Endothelial cell of umbilical vein (primary cell): ENCODE measurements at regions not wholly inside any gene's neighbourhood (a gene's known extent, or its start where the extent isn't known, plus 50 kb on each side); places are given as distances from the start of the nearest gene placed in this dataset.

Source experiments
- BruUV-seq: library from RNA; stranded (reverse); fragments of 400-500 nt; replicated peaks from 2 replicates; lab custom pipeline; 2021; lab: Mats Ljungman, UMichigan
- CTCF ChIA-PET: fragments of 300-600, 350-600 bp; sonication (Branson Sonifier 250); formaldehyde crosslinking; loops from one replicate; lab custom pipeline; 2021; ENCODE audit warnings: antibody characterized with exemption, inconsistent platforms; lab: Charles Lee
- POLR2A ChIA-PET: fragments of 300-600, 350-600 bp; sonication (Branson Sonifier 250); formaldehyde crosslinking; loops from one replicate; lab custom pipeline; 2021; ENCODE audit warnings: antibody characterized with exemption, inconsistent platforms; lab: Charles Lee
- DNase-seq: peaks from one replicate; pipeline ENCODE4 v3.0.0-alpha.2; 2011; ENCODE audit warnings: low read depth, low spot score
- FAIRE-seq: peaks from 2 replicates; lab custom pipeline; 2011; peaks lifted over from hg19 to GRCh38; lab: Jason Lieb, UNC
- H2AFZ ChIP-seq: 2 replicates; pipeline ENCODE4 v1.6.0; 2012; ENCODE audit warnings: low read depth, low read length, control low read depth, inconsistent platforms
- H3K27ac ChIP-seq: 2 replicates; pipeline ENCODE4 v1.5.1; 2011; ENCODE audit warnings: low read depth, mild to moderate bottlenecking, control low read depth, low read length, moderate library complexity; ENCODE audit not compliant: insufficient read depth
- H3K27me3 ChIP-seq, 2 experiments: 2 replicates each; pipeline versions ENCODE4 v1.6.0 to v1.6.1; 2011; ENCODE audit warnings: low read length in 2 of 2, mixed read lengths in 1 of 2; ENCODE audit not compliant: control insufficient read depth in 2 of 2, insufficient read depth in 2 of 2
- H3K36me3 ChIP-seq, 2 experiments: 2 replicates in 1 of 2; 3 replicates in 1 of 2; pipeline ENCODE4 v1.5.1; 2011; ENCODE audit warnings: low read length in 2 of 2, mild to moderate bottlenecking in 1 of 2, moderate library complexity in 1 of 2; ENCODE audit not compliant: control insufficient read depth in 2 of 2, insufficient read depth in 2 of 2; ENCODE audit errors: extremely low read depth in 1 of 2
- H3K4me1 ChIP-seq: 3 replicates; pipeline ENCODE4 v1.5.1; 2011; ENCODE audit warnings: mild to moderate bottlenecking, low read length; ENCODE audit not compliant: control insufficient read depth, insufficient read depth; ENCODE audit errors: extremely low read depth
- H3K4me2 ChIP-seq: 2 replicates; pipeline ENCODE4 v1.6.1; 2011; ENCODE audit warnings: low read length, control low read depth, mixed read lengths; ENCODE audit not compliant: insufficient read depth
- H3K4me3 ChIP-seq, 3 experiments: fragments of 200-600 bp in 1 of 3; sonication (generic), shearing (Covaris generic) in 1 of 3; replicated peaks in 1 of 3; 2 replicates each; pipeline ENCODE4 v1.5.1; 2011 to 2016; ENCODE audit warnings: control low read depth in 3 of 3, low read length in 3 of 3, mild to moderate bottlenecking in 2 of 3, inconsistent platforms in 1 of 3, low read depth in 1 of 3, moderate library complexity in 1 of 3; ENCODE audit not compliant: insufficient read depth in 1 of 3
- H3K79me2 ChIP-seq: 2 replicates; pipeline ENCODE4 v1.6.0; 2012; ENCODE audit warnings: low read length, inconsistent platforms; ENCODE audit not compliant: control insufficient read depth, insufficient read depth
- H3K9ac ChIP-seq: replicated peaks from 2 replicates; pipeline ENCODE3; 2011; ENCODE audit warnings: low read length, control low read depth; ENCODE audit not compliant: insufficient read depth; ENCODE audit errors: extremely low read depth
- H3K9me1 ChIP-seq: replicated peaks from 3 replicates; pipeline ENCODE4 v1.6.0; 2011; ENCODE audit warnings: mild to moderate bottlenecking, low read length; ENCODE audit not compliant: control insufficient read depth, insufficient read depth; ENCODE audit errors: extremely low read depth
- H3K9me3 ChIP-seq: replicated peaks from 2 replicates; pipeline ENCODE4 v1.5.1; 2012; ENCODE audit warnings: low read length, inconsistent platforms; ENCODE audit not compliant: control insufficient read depth, insufficient read depth
- H4K20me1 ChIP-seq: replicated peaks from 2 replicates; pipeline ENCODE3; 2011; ENCODE audit warnings: mild to moderate bottlenecking, low read length; ENCODE audit not compliant: control insufficient read depth, insufficient read depth; ENCODE audit errors: extremely low read depth
- CTCF ChIP-seq, 2 donors: IDR thresholded peaks; 1 replicate in 1 of 2; 2 replicates in 1 of 2; pipeline ENCODE4 v1.5.1; 2011; ENCODE audit warnings: low read length in 2 of 2, mild to moderate bottlenecking in 2 of 2, moderate library complexity in 2 of 2, control low read depth in 1 of 2, inconsistent platforms in 1 of 2, low read depth in 1 of 2; ENCODE audit not compliant: insufficient read depth in 1 of 2; ENCODE audit errors: extremely low read depth in 1 of 2
- EZH2 ChIP-seq: IDR thresholded peaks from 2 replicates; pipeline ENCODE4 v1.6.1; 2012; ENCODE audit warnings: borderline replicate concordance, low read depth, mild to moderate bottlenecking, moderate library complexity, low read length, inconsistent platforms; ENCODE audit not compliant: severe bottlenecking
- FOS ChIP-seq: IDR thresholded peaks from 2 replicates; pipeline ENCODE4 v1.6.1; 2011; ENCODE audit warnings: mild to moderate bottlenecking, low read length, moderate library complexity, borderline replicate concordance; ENCODE audit not compliant: insufficient read depth
- GATA2 ChIP-seq: IDR thresholded peaks from 2 replicates; pipeline ENCODE4 v1.7.0; 2011; ENCODE audit warnings: low read depth, mild to moderate bottlenecking, moderate library complexity, mixed read lengths, low read length; ENCODE audit not compliant: insufficient read length, insufficient read depth
- JUN ChIP-seq: IDR thresholded peaks from 2 replicates; pipeline ENCODE4 v1.6.1; 2011; ENCODE audit warnings: borderline replicate concordance, low read depth; ENCODE audit not compliant: insufficient read length, insufficient read depth
- MAX ChIP-seq: IDR thresholded peaks from 2 replicates; pipeline ENCODE4 v1.6.1; 2011; ENCODE audit not compliant: insufficient read depth, insufficient read length
- MYC ChIP-seq: IDR thresholded peaks from one replicate; pipeline ENCODE4 v1.6.1; 2011; ENCODE audit warnings: mild to moderate bottlenecking, low read depth, low read length
- POLR2A ChIP-seq: IDR thresholded peaks from 2 replicates; pipeline ENCODE4 v1.6.1; 2012; ENCODE audit warnings: low read depth, mild to moderate bottlenecking, control low read depth, low read length
- POLR2AphosphoS5 ChIP-seq: IDR thresholded peaks from 2 replicates; pipeline ENCODE4 v1.6.1; 2012; ENCODE audit warnings: low read depth, mild to moderate bottlenecking, control low read depth, low read length, moderate library complexity; ENCODE audit not compliant: insufficient read depth
- dilution Hi-C: fragments of 300-500 bp; cut with MboI; formaldehyde crosslinking; loops from one replicate; pipeline ENCODE4 v1.15.0; 2019; ENCODE audit warnings: low sequenced_read_pairs; ENCODE audit not compliant: extremely low pct_ligation_motif_present
- intact Hi-C: fragments of 100-400 bp; cut with micrococcal nuclease; formaldehyde crosslinking; loops from one replicate; pipeline ENCODE4 v1.10.0; 2022

- Histone ChIP-seq H3K27me3 (no peaks in the 10 kb centered on the region), H3K9me3 (peaks cover 5% of the 10 kb centered on the region), H3K4me2 (no peak overlapping the region), H3K36me3 (no peaks in the 10 kb centered on the region), H4K20me1 (no peaks in the 10 kb centered on the region), H3K27ac (no peak overlapping the region), H2AFZ (no peak overlapping the region), H3K4me1 (no peaks in the 10 kb centered on the region), H3K4me3 (no peak overlapping the region), H3K79me2 (no peaks in the 10 kb centered on the region), H3K9me1 (no peaks in the 10 kb centered on the region), H3K9ac (no peak overlapping the region)
- dilution Hi-C loops (no loop called here), intact Hi-C loops (no loop called here)
- FAIRE-seq = no peak
- TF ChIP-seq FOS (no peak), GATA2 (no peak), EZH2 (no peak), CTCF (IDR thresholded peaks at IDR 0.05; ENCODE audit: extremely low read depth in 1 of 2, insufficient read depth in 1 of 2, low read depth in 1 of 2, low read length in 2 of 2) (no peak), JUN (no peak), POLR2A (no peak), MYC (no peak), POLR2AphosphoS5 (no peak), MAX (no peak)
- DNase-seq = no peak
- POLR2A ChIA-PET = no interaction called here
- CTCF ChIA-PET = no interaction called here
- no TSS peak for BruUV-seq
Observed at GRCh38 chr13:88483202-88483601, 812.0 kb downstream of the SLITRK5 start.
